ENCODE measurements at regions not wholly inside any gene's neighbourhood (a gene's known extent, or its start where the extent isn't known, plus 50 kb on each side); places are given as distances from the start of the nearest gene placed in this dataset.
A peak's percentile ranks its signal among the peaks of the same experiment; 100 is the strongest.

DNA sequence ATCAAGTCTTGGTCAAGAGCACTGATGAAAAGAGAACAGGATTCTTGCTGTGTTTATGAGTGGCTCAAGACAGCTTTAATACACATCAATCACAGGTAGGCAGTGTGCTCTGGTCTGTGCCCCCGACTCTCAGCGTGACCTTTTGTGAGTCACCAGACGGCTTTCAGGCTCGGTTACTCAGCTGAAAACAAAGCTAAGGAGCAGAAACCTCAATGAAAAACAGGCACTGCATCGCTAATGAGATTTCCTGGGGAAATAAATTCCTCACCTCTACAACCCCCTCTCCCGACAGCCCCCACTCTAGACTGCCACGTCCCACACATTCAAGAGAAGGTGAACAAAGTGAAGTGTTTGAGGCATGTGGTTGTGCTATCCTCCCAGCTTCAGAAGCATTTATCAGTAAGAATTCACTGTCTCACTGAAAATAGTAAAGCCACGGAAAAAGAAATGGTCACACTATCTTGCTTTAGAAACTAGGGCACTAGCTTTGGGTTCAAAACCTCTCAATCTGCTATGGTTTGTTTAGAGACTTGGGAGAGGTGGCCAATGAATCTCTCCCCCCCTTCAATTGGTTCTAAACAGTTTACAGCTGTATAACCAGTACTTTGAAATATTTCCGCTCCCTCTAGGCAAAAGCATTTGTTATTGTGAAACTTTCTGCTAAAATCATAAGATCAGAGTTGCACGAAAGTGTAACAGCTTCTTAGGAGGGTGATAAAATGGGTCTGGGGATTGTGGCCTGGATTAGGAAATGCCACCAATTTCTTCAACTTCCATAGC is 199.5 kb upstream of the PMFBP1 start:
- ATAC-seq (ENCODE audit: low read depth) (no peak), DNase-seq (no peak)
- Mint-ChIP-seq H3K4me3 (no peak overlapping the region), H3K27me3 (no peaks in the 10 kb centered on the region), H3K27ac (no peak overlapping the region), H3K36me3 (peaks cover 2% of the 10 kb centered on the region), H3K4me1 (no peaks in the 10 kb centered on the region), H3K9me3 (peaks cover 2% of the 10 kb centered on the region)
- POLR2A ChIA-PET = no interaction called here

DNA sequence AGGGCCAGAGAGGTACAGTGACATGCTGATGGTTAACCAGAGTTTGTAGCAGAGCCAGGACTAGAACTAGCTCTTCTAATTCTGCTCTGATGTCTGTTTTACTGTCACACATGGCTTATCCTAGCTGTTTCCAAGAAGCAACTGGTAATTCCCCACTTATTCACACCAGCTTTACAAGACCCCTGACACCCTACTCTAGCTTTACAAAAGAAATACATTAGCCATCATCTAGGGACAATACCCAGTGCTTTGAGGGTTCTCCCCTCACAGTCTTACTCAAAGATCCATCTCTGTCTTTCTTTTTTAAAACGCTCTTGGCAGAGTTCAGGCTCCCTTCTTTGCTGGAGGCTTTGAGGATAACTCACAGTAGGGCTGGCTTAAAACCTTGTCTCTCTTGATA is 197.3 kb upstream of the PMFBP1 start:
- Mint-ChIP-seq H3K4me3 (no peak overlapping the region), H3K9me3 (peaks cover 5% of the 10 kb centered on the region), H3K4me1 (no peaks in the 10 kb centered on the region), H3K27me3 (no peaks in the 10 kb centered on the region), H3K27ac (no peak overlapping the region), H3K36me3 (peaks cover 2% of the 10 kb centered on the region)
- DNase-seq (no peak), ATAC-seq (ENCODE audit: low read depth) (no peak)
- POLR2A ChIA-PET = no interaction called here

GRCh38 chr16:72367851-72368250 is 195.9 kb upstream of the PMFBP1 start:
- no peak overlapping the region for H3K27ac Mint-ChIP-seq
- no peak for DNase-seq
- H3K4me3 Mint-ChIP-seq = no peak overlapping the region
- H3K9me3 Mint-ChIP-seq = peaks cover 5% of the 10 kb centered on the region
- peaks cover 2% of the 10 kb centered on the region for H3K36me3 Mint-ChIP-seq
- POLR2A ChIA-PET = no interaction called here
- ATAC-seq (ENCODE audit: low read depth) = no peak
- H3K27me3 Mint-ChIP-seq = no peaks in the 10 kb centered on the region
- no peaks in the 10 kb centered on the region for H3K4me1 Mint-ChIP-seq

- no peaks in the 10 kb centered on the region for H3K4me1 Mint-ChIP-seq
- H3K27ac Mint-ChIP-seq = no peak overlapping the region
- no peak for ATAC-seq (ENCODE audit: low read depth)
- H3K9me3 Mint-ChIP-seq = peaks cover 5% of the 10 kb centered on the region
- peaks cover 2% of the 10 kb centered on the region for H3K36me3 Mint-ChIP-seq
- POLR2A ChIA-PET = no interaction called here
- DNase-seq = no peak
- no peak overlapping the region for H3K4me3 Mint-ChIP-seq
- H3K27me3 Mint-ChIP-seq = no peaks in the 10 kb centered on the region
Measured at GRCh38 chr16:72362973-72363372, 191.0 kb upstream of the PMFBP1 start.

- peaks cover 3% of the 10 kb centered on the region for H3K9me3 Mint-ChIP-seq
- peaks cover under 1% of the 10 kb centered on the region for H3K36me3 Mint-ChIP-seq
- H3K27me3 Mint-ChIP-seq = no peaks in the 10 kb centered on the region
- POLR2A ChIA-PET = no interaction called here
- no peak for DNase-seq
- H3K4me3 Mint-ChIP-seq = no peak overlapping the region
- H3K4me1 Mint-ChIP-seq = no peaks in the 10 kb centered on the region
- no peak for ATAC-seq (ENCODE audit: low read depth)
- no peak overlapping the region for H3K27ac Mint-ChIP-seq
Measured at GRCh38 chr16:72362476-72362875, 190.5 kb upstream of the PMFBP1 start.

- Mint-ChIP-seq H3K27me3 (no peaks in the 10 kb centered on the region), H3K4me3 (no peak overlapping the region), H3K27ac (no peak overlapping the region), H3K9me3 (peaks cover 2% of the 10 kb centered on the region), H3K4me1 (no peaks in the 10 kb centered on the region), H3K36me3 (no peaks in the 10 kb centered on the region)
- ATAC-seq (ENCODE audit: low read depth) (no peak), DNase-seq (no peak)
- POLR2A ChIA-PET = no interaction called here
Measured at GRCh38 chr16:72357910-72358309, 186.0 kb upstream of the PMFBP1 start.

DNA sequence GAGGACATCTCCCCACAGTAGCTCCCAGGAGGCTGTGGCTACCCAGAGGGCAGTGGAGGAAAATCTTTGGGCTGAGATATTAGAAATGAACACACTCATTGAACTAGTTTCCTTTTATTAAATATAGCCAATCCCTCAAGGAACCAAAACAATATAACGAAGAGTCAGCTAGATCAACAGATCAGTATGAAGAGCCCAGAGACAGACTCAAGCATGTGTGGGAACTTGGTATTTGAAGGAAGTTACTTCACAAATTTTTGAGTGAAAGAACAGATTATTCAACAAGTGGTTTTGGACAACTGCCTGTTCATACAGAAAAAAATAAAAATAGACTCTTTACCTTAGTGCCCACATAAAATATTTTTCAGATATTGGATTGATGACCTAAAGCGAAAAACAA is 183.6 kb upstream of the PMFBP1 start:
- no peaks in the 10 kb centered on the region for H3K4me1 Mint-ChIP-seq
- no peaks in the 10 kb centered on the region for H3K36me3 Mint-ChIP-seq
- DNase-seq = no peak
- H3K9me3 Mint-ChIP-seq = peaks cover 2% of the 10 kb centered on the region
- H3K4me3 Mint-ChIP-seq = no peak overlapping the region
- POLR2A ChIA-PET = no interaction called here
- H3K27ac Mint-ChIP-seq = no peak overlapping the region
- ATAC-seq (ENCODE audit: low read depth) = no peak
- H3K27me3 Mint-ChIP-seq = no peaks in the 10 kb centered on the region

DNA sequence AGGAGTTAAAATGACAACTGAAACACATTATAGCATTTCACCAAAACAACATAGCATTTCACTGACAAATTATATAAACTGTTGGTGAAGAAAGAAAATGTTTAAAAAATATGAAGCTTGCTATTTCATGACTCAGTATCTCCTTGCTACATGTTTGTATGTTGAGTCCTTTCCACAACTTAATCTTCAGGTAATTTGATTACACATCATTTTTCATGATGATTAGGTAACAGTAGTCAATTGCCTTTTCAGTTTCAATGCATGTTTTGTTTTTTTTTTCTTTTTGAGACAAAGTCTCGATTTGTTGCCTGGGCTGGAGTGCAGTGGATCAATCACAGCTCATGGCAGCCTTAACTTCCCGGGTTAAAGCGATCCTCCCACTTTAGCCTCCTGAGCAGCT is 177.8 kb upstream of the PMFBP1 start:
- Mint-ChIP-seq H3K36me3 (no peaks in the 10 kb centered on the region), H3K9me3 (peaks cover 2% of the 10 kb centered on the region), H3K27me3 (no peaks in the 10 kb centered on the region), H3K27ac (no peak overlapping the region), H3K4me1 (no peaks in the 10 kb centered on the region), H3K4me3 (no peak overlapping the region)
- POLR2A ChIA-PET = no interaction called here
- ATAC-seq (ENCODE audit: low read depth) (no peak), DNase-seq (no peak)

- H3K27me3 Mint-ChIP-seq = no peaks in the 10 kb centered on the region
- POLR2A ChIA-PET = no interaction called here
- ATAC-seq (ENCODE audit: low read depth) = no peak
- DNase-seq = no peak
- H3K27ac Mint-ChIP-seq = no peak overlapping the region
- no peaks in the 10 kb centered on the region for H3K4me1 Mint-ChIP-seq
- no peak overlapping the region for H3K4me3 Mint-ChIP-seq
- H3K9me3 Mint-ChIP-seq = peaks cover 12% of the 10 kb centered on the region
- peaks cover 4% of the 10 kb centered on the region for H3K36me3 Mint-ChIP-seq
Measured at GRCh38 chr16:72332926-72333325, 161.0 kb upstream of the PMFBP1 start.

DNA sequence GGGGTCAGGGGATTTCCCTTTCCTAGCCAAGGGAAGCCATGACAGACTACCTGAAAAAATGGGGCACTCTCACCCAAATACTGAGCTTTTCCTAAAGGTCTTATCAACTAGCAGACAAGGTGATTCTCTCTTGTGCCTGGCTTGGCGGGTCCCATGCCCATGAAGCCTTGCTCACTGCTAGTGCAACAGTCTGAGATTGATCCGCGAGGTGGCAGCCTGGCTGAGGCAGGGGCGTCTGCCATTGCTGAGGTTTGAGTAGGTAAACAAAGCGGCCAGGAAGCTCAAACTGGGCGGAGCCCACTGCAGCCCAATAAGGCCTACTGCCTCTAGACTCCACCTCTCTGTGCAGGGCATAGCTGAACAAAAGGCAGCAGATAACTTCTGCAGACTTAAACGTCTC is 152.6 kb upstream of the PMFBP1 start:
- no peak overlapping the region for H3K4me3 Mint-ChIP-seq
- H3K36me3 Mint-ChIP-seq = peaks cover 19% of the 10 kb centered on the region
- H3K4me1 Mint-ChIP-seq = no peaks in the 10 kb centered on the region
- POLR2A ChIA-PET = no interaction called here
- H3K27ac Mint-ChIP-seq = no peak overlapping the region
- H3K27me3 Mint-ChIP-seq = no peaks in the 10 kb centered on the region
- peaks cover 26% of the 10 kb centered on the region for H3K9me3 Mint-ChIP-seq
- ATAC-seq (ENCODE audit: low read depth) = no peak
- DNase-seq = no peak

- no peak for DNase-seq
- H3K4me3 Mint-ChIP-seq = no peak overlapping the region
Measured at GRCh38 chr16:72317446-72317845, 145.5 kb upstream of the PMFBP1 start.

GRCh38 chr16:72313903-72314302 is 141.9 kb upstream of the PMFBP1 start:
- DNase-seq = no peak
- H3K4me3 Mint-ChIP-seq = no peak overlapping the region
- POLR2A ChIA-PET = no interaction called here

More at GRCh38 chr16:72317446-72317845, 145.5 kb upstream of the PMFBP1 start:
- Mint-ChIP-seq H3K36me3 (peaks cover 21% of the 10 kb centered on the region), H3K27ac (no peak overlapping the region), H3K4me1 (peaks cover 12% of the 10 kb centered on the region), H3K27me3 (peaks cover 8% of the 10 kb centered on the region), H3K9me3 (peaks cover 13% of the 10 kb centered on the region)
- POLR2A ChIA-PET = no interaction called here
- ATAC-seq (ENCODE audit: low read depth) = peak; percentile 61

GRCh38 chr16:72312828-72313227 is 140.9 kb upstream of the PMFBP1 start:
- H3K9me3 Mint-ChIP-seq = peaks cover 5% of the 10 kb centered on the region
- DNase-seq (no peak), ATAC-seq (ENCODE audit: low read depth) (no peak)
- no peak overlapping the region for H3K4me3 Mint-ChIP-seq
- H3K27me3 Mint-ChIP-seq = peaks cover 8% of the 10 kb centered on the region
- peaks cover 2% of the 10 kb centered on the region for H3K36me3 Mint-ChIP-seq
- H3K27ac Mint-ChIP-seq = no peak overlapping the region
- POLR2A ChIA-PET = no interaction called here
- H3K4me1 Mint-ChIP-seq = peaks cover 12% of the 10 kb centered on the region

More at GRCh38 chr16:72313903-72314302, 141.9 kb upstream of the PMFBP1 start:
- Mint-ChIP-seq H3K27ac (no peak overlapping the region), H3K36me3 (peaks cover 5% of the 10 kb centered on the region), H3K27me3 (peaks cover 8% of the 10 kb centered on the region), H3K9me3 (peaks cover 7% of the 10 kb centered on the region), H3K4me1 (peaks cover 12% of the 10 kb centered on the region)
- ATAC-seq (ENCODE audit: low read depth) = no peak

- no peak overlapping the region for H3K27ac Mint-ChIP-seq
- peaks cover 6% of the 10 kb centered on the region for H3K9me3 Mint-ChIP-seq
- ATAC-seq (ENCODE audit: low read depth) = no peak
- H3K36me3 Mint-ChIP-seq = peaks cover 2% of the 10 kb centered on the region
- no peak for DNase-seq
- H3K27me3 Mint-ChIP-seq = peaks cover 7% of the 10 kb centered on the region
- no peak overlapping the region for H3K4me3 Mint-ChIP-seq
- POLR2A ChIA-PET = no interaction called here
- peaks cover 5% of the 10 kb centered on the region for H3K4me1 Mint-ChIP-seq
Measured at GRCh38 chr16:72311426-72311825, 139.5 kb upstream of the PMFBP1 start.

All from activated naive CD8-positive, alpha-beta T cell treated with anti-CD3 and anti-CD28 coated beads, Interleukin-2, amount 10 ng/mL, durations not matched to agents 7 days and 5 days (primary cell).